NCI-H774 (cell line): ENCODE measurements at regions not wholly inside any gene's neighbourhood (a gene's known extent, or its start where the extent isn't known, plus 50 kb on each side); places are given as distances from the start of the nearest gene placed in this dataset.
"Not testable (repeated sequence)": the region's sequence is repeated elsewhere in the genome, so short reads cannot be mapped to it uniquely, and the experiment has no call there.

Experiments
- DNase-seq: peaks from one replicate; lab custom pipeline; 2025; lab: John Stamatoyannopoulos, UW

- no peak for DNase-seq
Observed at GRCh38 chr14:53743371-53743770, 213.3 kb downstream of the BMP4 start.

GRCh38 chr14:53742233-53742620 lies 214.4 kb downstream of the BMP4 start:
- no peak for DNase-seq

- no peak for DNase-seq
Observed at GRCh38 chr14:53741479-53742232, 215.0 kb downstream of the BMP4 start.

GRCh38 chr14:53740570-53740969 lies 216.1 kb downstream of the BMP4 start:
- no peak for DNase-seq

GRCh38 chr14:53735916-53736315 lies 220.7 kb downstream of the BMP4 start:
- no peak for DNase-seq

GRCh38 chr14:53723221-53723620 lies 233.4 kb downstream of the BMP4 start:
- no peak for DNase-seq

GRCh38 chr14:53719536-53719935 lies 237.1 kb downstream of the BMP4 start:
- no peak for DNase-seq

- DNase-seq, result no peak
Observed at GRCh38 chr14:53716578-53716977, 240.0 kb downstream of the BMP4 start.

GRCh38 chr14:53715193-53715721 lies 241.4 kb downstream of the BMP4 start:
- no peak for DNase-seq

- no peak for DNase-seq
Observed at GRCh38 chr14:53714495-53715192, 242.0 kb downstream of the BMP4 start.

GRCh38 chr14:53712901-53713300 lies 243.7 kb downstream of the BMP4 start:
- not testable (repeated sequence) for DNase-seq

- DNase-seq, result no peak
Observed at GRCh38 chr14:53711205-53711604, 245.4 kb downstream of the BMP4 start.

- no peak for DNase-seq
Observed at GRCh38 chr14:53710615-53711014, 246.0 kb downstream of the BMP4 start.

GRCh38 chr14:53709381-53709780 lies 247.2 kb downstream of the BMP4 start:
- DNase-seq, result no peak

- DNase-seq, result no peak
Observed at GRCh38 chr14:53703457-53703856, 253.2 kb downstream of the BMP4 start.

GRCh38 chr14:53701108-53701875 lies 255.3 kb downstream of the BMP4 start:
- DNase-seq, result no peak

- peak; percentile 16 for DNase-seq
Observed at GRCh38 chr14:53696217-53696965, 260.2 kb downstream of the BMP4 start.

- DNase-seq, result peak; percentile 5
Observed at GRCh38 chr14:53695692-53696214, 260.9 kb downstream of the BMP4 start.

- no peak for DNase-seq
Observed at GRCh38 chr14:53692885-53693284, 263.7 kb downstream of the BMP4 start.

GRCh38 chr14:53692451-53692850 lies 264.2 kb downstream of the BMP4 start:
- DNase-seq, result no peak

GRCh38 chr14:53683229-53683628 lies 273.4 kb downstream of the BMP4 start:
- no peak for DNase-seq

GRCh38 chr14:53672526-53672925 lies 284.1 kb downstream of the BMP4 start:
- no peak for DNase-seq
